OCI-LY7 (cell line): ENCODE measurements at regions not wholly inside any gene's neighbourhood (a gene's known extent, or its start where the extent isn't known, plus 50 kb on each side); places are given as distances from the start of the nearest gene placed in this dataset.

ENCODE experiments used
- EZH2phosphoT487 ChIP-seq: fragments of 200-600 bp; sonication (generic); IDR thresholded peaks from 2 replicates; pipeline ENCODE4 v1.6.1; 2018; ENCODE audit warnings: low read depth, borderline replicate concordance, mild to moderate bottlenecking, mixed run types, antibody characterized with exemption, low read length, moderate library complexity, mixed read lengths
- TF ChIP-seq, protein P1 (sequence below): fragments of 200-600 bp; sonication (generic); conservative IDR thresholded peaks from 2 replicates; pipeline ENCODE4 v1.5.1; 2014; ENCODE audit warnings: mild to moderate bottlenecking, antibody characterized with exemption, low read length, moderate library complexity, mixed read lengths

GRCh38 chr5:96175090-96175489, 213.4 kb upstream of the ELL2 start:
- TF ChIP-seq, protein P1, sequence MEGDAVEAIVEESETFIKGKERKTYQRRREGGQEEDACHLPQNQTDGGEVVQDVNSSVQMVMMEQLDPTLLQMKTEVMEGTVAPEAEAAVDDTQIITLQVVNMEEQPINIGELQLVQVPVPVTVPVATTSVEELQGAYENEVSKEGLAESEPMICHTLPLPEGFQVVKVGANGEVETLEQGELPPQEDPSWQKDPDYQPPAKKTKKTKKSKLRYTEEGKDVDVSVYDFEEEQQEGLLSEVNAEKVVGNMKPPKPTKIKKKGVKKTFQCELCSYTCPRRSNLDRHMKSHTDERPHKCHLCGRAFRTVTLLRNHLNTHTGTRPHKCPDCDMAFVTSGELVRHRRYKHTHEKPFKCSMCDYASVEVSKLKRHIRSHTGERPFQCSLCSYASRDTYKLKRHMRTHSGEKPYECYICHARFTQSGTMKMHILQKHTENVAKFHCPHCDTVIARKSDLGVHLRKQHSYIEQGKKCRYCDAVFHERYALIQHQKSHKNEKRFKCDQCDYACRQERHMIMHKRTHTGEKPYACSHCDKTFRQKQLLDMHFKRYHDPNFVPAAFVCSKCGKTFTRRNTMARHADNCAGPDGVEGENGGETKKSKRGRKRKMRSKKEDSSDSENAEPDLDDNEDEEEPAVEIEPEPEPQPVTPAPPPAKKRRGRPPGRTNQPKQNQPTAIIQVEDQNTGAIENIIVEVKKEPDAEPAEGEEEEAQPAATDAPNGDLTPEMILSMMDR: peak; percentile 48
- no peak for TF ChIP-seq EZH2phosphoT487
